ENCODE measurements at regions not wholly inside any gene's neighbourhood (a gene's known extent, or its start where the extent isn't known, plus 50 kb on each side); places are given as distances from the start of the nearest gene placed in this dataset.

DNA sequence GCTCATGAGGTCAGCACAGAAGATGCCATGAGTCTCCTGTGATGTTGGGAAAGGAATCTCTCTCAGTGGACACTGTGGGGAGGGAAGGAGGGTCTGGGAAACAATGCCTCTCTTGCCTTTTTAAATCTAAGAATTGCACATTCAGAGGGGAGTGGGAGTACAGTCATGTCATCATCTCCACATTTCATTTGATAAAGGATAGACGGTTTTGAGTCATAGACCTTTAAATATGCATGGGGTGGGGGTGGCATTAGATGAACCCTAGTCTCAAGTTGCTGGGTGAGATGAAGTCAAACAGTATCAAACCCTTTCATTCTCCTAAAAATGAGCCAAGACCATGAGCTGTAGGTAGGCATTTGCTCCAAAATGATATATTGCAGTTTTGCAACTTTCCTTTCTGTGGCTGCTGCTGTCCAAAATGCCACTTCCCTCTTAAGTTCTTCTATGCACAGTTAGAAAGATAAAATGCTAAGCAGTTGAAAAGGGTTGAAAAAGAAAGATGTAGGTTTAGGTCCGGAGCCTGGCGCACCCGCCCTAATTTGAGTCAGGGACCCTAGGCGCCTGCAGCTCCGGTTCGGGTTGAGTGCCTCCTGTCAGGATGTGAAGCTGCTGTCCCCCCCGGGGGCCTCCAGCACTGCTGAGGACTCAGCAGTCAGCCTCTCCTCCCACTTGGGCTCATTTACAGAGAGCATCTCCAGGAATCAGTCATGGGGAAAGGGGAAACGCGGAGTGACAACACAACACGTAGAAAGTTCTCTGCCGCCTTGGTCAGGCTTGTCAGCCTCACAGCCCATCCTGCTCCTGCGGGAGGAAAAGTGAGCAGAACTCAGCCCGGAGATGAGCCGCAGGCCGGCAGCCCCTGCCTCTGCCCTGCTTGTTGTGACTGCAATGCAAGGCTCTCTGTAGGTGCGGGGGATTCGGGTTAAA, 479.3 kb upstream of the RUNX1 start:
- TF ChIP-seq MAX (IDR thresholded peaks at IDR 0.05; ENCODE audit: low read depth, low read length), result no peak
- TF ChIP-seq, protein P1, sequence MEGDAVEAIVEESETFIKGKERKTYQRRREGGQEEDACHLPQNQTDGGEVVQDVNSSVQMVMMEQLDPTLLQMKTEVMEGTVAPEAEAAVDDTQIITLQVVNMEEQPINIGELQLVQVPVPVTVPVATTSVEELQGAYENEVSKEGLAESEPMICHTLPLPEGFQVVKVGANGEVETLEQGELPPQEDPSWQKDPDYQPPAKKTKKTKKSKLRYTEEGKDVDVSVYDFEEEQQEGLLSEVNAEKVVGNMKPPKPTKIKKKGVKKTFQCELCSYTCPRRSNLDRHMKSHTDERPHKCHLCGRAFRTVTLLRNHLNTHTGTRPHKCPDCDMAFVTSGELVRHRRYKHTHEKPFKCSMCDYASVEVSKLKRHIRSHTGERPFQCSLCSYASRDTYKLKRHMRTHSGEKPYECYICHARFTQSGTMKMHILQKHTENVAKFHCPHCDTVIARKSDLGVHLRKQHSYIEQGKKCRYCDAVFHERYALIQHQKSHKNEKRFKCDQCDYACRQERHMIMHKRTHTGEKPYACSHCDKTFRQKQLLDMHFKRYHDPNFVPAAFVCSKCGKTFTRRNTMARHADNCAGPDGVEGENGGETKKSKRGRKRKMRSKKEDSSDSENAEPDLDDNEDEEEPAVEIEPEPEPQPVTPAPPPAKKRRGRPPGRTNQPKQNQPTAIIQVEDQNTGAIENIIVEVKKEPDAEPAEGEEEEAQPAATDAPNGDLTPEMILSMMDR (IDR thresholded peaks at IDR 0.05; ENCODE audit: low read depth, low read length), result no peak
- no peak for TF ChIP-seq POLR2A (IDR thresholded peaks at IDR 0.05; ENCODE audit: extremely low read depth, insufficient read length)
